HG03442 (cell line): ENCODE measurements at regions not wholly inside any gene's neighbourhood (a gene's known extent, or its start where the extent isn't known, plus 50 kb on each side); places are given as distances from the start of the nearest gene placed in this dataset.
"Not testable (repeated sequence)": the region's sequence is repeated elsewhere in the genome, so short reads cannot be mapped to it uniquely, and the experiment has no call there.

ENCODE experiments used
- ATAC-seq: cut with Tn5 transposase; IDR thresholded peaks from one replicate; pipeline ENCODE4 v1.9.1; 2021; ENCODE audit warnings: mild to moderate bottlenecking, moderate library complexity; ENCODE audit not compliant: unreplicated experiment

DNA sequence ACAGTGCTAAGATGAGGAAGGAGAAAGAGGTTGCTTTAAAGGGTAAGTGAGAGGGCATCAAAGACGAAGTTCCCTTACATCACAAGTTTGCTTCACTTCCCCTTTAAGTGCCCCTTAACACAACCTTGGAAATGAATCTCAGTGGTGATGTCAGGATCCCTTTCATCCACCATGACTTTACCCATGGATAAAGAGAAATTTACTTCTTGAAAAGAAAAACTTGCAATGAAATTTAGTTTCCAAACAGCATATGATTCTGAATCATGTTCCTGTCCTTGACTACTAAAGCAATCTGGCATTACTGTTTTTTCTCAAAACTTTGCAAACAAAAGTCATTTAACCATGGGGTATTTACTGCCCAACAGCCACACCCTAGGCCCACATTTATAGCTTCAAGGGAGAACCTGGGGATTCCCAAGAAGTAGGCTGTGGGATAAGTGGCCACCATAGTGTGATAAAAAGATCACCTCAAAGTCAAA, 135.9 kb downstream of the ITGB8 start:
- ATAC-seq: no peak

DNA sequence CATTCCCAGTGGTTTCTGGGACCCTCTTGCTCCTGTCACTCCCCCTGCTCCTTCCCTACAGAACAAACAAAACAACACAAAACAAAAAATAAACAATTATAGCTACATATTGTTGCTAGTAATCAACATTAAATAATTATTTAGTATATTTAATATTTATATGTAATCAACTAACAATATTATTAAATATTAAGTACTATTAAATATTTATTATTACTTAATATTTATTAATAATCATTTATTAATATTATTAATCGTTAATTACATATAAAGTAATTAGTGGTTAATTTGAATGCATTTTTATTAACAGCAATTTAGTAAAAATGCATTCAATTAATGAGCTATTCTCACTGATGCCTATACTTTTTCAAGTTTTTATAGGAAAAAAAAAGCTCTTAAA, 139.4 kb downstream of the ITGB8 start:
- ATAC-seq: no peak

DNA sequence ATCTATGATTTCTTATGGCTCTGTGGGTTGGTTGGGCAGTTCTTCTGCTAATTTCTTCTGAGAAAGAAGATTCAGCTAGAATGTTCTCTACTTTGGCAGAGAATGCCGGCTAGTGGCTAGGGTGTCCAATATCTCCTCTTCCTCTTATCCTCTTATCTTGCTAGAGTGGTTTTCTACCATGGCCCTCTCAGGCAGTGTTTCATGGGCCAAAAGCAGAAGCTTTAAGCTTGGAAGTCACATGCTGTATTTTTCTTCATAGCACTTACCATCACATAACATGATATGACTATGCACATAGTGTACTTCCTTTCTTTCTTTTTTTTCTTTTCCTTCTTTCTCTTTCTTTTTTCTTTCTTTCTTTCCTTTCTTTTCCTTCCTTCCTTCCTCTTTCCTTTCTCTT, 140.0 kb downstream of the ITGB8 start:
- no peak for ATAC-seq

DNA sequence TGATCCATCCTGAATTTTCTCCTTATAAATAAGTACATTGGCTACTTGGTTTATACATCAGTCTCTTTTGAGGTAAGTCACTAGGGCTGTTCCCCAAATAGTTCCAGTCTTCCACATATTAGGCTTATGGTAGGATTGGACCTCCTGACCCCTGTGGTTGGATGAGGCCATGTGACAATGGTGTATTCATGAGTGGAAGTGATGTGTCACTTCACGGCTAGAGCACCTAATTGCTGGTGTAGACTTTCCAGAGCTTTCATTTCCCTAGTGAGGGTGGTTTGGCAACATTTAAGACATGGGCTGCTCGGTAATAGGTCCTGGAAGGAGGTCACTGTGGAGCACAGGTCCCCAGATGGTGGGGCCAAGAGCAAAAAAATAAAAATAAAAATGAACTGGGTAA, 141.2 kb upstream of the ABCB5 start:
- ATAC-seq: no peak

DNA sequence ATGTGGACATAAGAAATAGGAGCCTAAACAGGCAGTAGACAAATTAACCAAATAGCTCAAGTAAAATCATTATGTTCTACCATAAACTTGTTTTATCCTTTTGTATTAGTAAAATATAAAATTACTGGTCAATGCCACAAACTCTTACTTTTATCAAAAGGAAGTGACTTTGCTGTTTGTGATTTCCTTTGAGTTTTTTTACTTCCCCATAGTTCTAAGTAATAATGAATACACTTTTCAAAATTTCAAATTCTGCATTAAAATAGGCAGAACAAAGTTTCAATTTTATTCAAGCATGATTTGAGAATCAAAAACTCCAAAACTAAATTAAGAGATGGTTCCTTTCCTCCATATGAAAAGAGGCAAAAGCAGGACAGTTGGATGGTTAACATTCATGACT, 139.7 kb upstream of the ABCB5 start:
- ATAC-seq: no peak

DNA sequence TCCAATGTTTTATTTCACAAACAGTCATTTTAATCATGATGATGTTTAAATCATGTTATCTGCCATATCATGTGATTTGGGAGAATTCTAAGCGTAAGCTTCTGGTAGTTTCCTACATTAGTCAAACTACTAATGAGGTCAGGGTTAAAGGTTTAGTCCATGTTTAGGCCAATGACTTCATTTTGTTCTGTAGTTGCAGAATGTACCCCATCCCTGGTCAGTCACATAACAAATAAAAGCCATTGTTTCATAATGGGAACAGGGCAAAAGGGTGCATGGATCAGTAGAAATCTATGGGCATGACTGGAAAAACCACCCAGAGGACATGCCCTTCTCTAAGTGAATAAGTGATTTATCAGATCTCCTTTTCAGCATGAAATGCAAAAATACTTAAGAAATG, 138.4 kb upstream of the ABCB5 start:
- ATAC-seq: no peak

DNA sequence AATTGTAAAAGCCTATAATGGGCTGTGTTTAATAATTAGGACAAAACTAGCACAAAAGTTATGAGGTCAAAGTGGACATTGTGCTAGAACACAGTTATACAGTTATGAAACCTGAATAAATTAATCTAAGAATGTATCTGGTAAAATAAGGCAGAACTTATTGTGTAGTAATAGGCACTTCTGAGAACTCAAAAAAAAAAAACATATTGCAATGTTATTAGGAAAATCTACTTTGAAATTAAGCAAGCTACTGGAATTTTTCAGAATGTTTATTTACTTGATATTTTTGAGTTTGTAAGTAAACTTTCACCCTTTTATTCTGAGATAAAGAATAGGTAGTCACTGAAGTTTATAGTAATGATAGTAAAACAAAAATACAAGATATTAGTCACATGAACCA, 135.8 kb upstream of the ABCB5 start:
- ATAC-seq: no peak

DNA sequence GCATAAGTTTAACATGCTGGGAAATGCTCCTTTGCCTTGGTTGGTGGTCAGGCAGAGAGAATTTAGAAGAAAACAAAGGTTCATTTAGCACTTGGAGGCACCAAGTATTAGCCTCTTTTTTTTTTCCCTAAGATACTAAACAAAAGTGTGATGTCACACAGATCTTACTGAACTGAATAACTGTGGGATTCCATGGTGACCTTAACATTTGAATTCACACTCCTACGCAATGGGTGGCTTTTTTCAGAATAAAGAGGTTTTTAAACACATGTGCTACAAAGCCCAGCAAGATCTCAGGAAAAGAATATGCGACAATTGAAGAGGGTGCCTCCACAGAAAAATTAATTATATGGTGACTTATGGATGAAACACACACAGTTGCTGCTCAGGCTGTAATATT, 133.4 kb upstream of the ABCB5 start:
- ATAC-seq: no peak

DNA sequence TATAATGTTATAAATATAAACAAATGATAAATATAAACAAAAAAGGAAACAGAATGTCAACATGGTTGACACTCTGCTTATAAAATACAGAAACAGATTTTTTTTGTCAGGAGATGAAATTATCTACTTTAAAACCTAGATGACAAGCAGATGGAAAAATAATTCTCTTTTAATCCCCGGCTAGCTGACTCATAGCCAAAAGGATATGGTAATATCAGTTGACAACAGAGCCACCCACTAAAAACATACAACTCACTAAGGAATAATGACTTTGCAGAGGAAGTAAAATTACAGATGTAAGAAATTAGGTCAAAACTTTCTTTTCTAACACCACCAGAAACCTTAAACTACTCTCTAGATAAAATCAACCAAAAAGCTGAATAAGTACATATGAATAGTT, 131.1 kb upstream of the ABCB5 start:
- no peak for ATAC-seq

DNA sequence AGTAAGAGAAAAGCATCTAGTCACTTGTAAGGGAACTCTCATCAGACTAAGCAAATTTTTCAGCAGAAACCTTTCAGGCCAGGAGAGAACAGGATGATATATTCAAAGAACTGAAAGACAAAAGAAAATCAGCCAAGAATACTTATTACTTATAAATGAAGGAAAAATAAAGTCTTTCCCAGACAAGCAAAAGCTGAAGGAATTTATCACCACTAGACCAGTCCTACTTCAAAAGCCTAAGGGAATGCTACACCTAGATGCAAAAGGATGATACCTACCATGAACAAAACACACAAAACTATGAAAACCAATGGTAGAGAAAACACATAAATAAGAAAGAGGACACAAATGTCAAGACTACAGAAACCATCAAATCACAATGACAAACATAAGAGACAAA, 126.6 kb upstream of the ABCB5 start:
- ATAC-seq: no peak

DNA sequence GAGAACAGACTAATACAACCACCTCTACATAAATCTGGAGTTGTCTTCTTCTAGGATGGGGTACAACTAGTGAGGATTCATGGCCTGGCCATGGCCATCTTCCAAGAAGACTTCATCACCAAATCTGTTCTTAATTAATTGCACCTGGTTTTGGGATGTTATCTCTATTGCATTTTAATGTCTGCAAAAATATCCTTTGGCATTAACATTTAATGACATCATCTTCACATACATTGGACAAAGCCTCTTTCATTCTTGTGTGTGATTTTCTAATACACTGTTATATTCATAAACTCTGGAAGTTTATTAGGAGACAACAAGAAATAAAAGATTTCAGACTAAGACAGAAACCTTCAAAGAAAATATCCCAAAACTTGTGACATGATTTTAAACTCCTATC, 124.2 kb upstream of the ABCB5 start:
- ATAC-seq: no peak

DNA sequence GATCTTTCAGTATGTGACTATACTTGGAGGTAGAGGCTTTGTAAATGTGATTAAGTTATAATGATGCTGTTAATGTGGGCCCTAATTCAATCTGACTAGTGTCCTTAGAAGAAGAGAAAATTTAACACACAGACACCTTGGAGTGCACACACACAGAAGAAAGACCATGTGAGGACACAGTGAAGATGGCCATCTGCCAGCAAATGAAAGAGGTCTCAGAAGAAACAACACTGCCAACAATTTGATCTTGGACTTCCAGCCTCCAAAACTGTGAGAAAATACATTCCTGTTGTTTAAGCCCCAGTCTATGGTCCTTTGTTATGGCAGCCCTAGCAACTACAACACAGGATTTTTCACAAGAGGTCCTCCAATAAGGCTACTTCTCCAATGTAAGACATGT, 120.9 kb upstream of the ABCB5 start:
- no peak for ATAC-seq

DNA sequence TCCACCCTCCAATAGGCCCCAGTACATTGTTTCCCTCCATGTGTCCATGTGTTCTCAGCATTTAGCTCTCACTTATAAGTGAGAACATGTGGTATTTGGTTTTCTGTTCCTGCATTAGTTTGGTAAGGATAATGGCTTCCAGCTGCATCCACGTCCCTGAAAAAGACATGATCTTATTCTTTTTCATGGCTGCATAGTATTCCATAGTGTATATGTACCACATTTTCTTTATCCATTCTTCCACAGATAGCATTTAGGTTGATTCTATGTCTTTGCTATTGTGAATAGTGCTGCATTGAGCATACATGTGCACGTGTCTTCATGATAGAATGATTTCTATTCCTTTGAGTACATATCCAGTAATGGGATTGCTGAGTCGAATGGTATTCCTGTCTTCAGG, 114.0 kb upstream of the ABCB5 start:
- not testable (repeated sequence) for ATAC-seq

DNA sequence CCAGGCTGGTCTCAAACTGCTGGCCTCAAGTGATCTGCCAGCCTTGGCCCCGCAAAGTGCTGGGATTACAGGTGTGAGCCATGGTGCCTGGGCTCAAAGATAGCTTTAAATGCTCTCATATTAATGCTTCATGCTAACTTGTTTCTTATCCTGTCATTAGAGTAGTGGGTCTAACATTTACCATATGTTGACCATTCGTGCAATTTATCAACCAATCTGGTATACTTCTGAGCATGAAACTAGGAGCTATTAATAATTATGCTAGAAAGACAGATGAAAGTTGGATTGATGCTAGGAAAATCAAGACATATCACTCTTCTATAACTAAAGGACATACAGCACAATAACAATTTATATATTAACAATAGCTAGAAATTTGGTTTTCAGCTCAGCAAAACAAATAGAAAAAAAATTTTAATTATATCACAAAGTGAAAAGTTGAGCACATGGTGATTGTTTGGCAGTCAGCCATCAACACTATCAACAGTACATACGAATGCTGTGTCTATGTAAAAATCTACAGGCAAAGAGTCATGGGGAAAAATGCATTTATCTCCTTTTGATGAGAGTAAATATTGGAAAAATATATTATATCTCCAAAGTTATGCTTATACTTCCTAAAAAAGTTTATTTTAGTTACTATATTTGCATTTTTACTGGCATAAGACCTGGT, 112.1 kb upstream of the ABCB5 start:
- no peak for ATAC-seq

DNA sequence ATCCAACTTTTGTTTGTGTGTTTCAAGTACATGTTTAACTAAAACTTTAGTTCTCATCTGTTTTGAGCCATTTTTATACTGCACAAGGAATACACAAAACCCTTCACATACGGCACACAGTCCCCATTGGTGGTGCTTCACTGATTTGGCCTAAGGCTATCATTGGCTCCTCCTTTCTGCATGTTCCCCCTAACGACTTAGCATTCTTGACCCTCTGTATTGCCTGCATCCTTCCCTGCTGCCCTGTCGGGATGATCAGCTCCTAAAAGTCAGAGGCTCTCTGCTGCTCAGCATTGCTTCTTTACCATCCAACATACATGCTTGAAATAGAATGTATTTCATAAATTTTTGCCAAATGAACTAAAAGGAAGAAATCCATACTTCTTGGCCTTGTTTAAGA, 111.4 kb upstream of the ABCB5 start:
- ATAC-seq: no peak

DNA sequence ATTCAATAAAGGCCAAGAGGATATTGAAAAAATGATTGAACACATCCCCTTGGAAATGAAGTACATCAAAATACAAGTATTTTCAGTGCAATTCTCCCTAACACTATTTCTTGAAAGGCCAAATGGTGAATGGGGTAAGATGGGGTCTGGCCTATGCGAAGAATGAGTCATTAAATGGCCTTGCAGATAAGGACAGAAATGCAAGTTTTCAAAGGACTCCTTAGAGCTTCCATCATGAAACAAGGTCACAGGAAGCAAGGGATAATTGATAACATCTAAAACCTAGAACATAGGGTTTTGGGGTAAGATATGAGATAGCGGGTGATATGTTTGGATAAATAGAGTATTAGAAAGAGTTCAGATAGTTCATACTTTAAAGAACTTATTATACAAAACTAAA, 109.3 kb upstream of the ABCB5 start:
- ATAC-seq: no peak

DNA sequence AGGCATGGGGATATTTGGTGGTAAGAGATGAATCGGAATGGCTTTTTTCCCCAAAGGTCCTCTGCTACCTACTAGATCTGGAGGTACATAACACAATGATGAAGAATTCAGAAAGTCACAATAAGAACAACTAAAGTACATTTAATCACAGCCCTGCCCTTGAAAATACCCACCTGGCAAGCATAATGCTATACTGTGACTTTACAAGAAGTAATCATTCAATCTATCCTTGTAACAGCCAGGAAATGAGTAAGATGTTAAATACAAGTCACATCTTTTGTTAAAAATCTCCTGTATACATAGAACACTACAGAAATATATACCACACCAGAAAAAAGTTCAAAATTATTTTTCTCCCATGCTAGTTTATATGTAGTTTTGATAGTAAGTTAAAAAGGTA, 108.3 kb upstream of the ABCB5 start:
- no peak for ATAC-seq

DNA sequence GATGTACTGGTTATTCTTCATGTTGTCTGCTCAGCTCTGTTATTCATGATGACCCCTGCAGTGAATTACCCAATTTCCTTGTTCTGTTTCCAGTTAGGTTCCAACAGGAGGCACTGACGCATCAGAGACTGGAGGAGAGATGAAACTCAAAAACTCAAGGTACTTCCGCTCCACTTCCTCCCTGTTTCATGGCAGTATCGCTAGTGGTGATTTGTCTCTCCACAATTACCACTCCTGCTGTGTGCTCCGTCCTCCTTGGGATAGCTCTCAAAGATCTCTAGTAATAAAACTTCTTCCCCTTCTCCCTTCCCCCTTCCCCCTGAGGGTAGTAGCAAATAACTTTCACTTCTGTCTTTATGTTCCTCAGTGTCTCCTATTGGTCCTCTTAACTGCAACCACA, 107.4 kb upstream of the ABCB5 start:
- ATAC-seq: no peak

DNA sequence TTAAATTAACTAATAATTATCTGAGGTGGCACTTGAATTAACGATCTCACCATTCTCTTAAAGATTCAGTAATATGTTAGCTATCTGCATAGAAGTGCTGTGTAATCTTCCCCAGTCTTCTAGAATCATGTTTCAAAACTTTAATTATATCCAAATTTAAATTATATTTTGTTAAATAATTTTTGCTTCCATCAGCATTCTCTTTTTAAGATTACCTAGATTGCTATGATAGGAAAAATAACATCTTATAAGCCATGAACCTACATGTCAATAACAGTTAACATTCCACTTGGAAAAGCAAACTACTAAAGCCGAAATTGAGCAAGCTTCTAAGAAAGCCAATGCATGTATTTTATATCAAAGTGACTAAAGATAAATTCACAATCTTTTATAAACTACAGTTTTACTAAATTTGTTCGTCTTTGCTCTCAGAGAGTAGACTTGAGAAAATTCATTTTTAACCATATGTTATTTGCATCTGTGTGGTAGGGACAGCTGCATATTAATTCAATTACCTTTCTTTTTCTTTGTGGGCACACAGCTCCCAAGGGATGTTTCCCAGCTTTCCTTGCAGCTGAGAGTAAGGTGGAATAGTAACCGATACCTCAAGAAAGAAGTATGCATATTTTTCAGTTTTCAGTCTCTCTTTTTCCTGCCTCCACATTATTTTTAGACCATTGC, 105.4 kb upstream of the ABCB5 start:
- no peak for ATAC-seq

DNA sequence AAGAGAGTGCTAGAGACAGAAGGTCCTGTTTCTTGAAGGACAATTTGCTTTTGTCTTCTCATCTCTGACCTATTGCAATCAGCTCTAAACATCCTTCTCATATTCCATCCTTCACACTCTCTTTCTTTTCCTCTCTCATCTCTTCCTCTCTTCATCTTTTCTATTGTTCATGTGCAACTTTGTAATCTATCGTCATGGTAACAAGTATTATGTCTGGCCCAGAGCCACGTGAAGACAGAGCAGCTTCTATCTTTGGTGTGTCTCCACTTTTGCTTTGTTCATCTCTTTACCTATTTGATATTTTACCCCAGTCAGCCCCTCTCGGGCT, 104.9 kb upstream of the ABCB5 start:
- no peak for ATAC-seq

DNA sequence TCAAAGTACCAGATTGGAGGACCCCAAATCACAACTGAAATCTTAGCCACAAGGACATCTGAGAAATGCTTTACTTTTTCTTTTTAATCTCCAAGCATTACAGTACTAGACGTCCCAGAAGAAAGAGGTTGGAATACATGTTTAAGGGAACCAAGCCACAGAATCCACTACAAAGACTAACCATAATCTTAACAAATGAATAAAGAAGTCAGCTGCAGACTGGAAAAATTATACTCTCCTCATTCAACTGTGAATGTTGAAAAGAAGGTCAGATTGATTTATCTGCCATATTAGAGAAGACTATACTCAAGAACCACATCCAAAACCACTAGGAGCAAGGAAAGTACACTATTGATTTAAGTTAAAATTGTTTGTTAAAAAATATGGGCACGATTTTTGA, 102.1 kb upstream of the ABCB5 start:
- ATAC-seq: no peak

DNA sequence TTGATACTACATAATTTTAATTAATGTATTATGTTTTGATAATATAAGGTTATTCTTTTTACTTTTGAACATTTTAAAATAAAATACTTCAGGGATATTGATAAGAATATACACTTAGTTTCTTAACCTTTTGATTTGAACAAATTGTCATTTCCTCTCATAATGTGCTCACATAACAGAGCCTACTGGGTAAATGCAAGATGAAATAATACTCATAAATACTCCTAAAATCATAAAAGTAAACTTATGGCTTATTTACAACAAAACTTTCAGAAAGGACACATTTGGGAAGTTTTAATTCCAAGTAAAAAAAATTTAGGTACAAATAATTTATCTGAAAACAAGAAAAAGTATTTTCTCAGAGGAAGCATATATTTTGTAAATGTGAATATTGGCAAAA, 101.6 kb upstream of the ABCB5 start:
- no peak for ATAC-seq

DNA sequence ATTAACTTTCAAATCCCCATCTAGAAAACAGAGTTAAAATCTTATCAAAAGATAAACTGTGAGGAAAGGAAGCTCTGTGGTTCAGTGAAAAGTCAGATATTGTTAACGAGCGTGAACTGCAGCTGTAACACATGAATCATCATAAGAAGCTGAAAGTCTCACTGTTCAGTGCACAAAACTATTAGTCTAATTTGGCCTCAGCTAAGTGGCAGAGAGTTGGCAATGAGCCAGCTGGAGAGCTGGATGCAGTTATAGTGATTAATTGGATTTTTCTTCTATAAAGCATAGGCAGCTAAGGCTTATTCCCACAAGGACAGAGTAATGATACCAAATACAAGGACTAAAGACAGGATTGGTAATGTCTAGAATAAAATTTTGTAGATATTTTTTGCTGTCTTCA, 101.1 kb upstream of the ABCB5 start:
- no peak for ATAC-seq
